Kidney (tissue), 13 donors: ENCODE measurements at regions not wholly inside any gene's neighbourhood (a gene's known extent, or its start where the extent isn't known, plus 50 kb on each side); places are given as distances from the start of the nearest gene placed in this dataset.
A peak's percentile ranks its signal among the peaks of the same experiment; 100 is the strongest.

Experiments used
- DNase-seq, 5 donors: peaks; one replicate each; pipeline ENCODE4 v3.0.0-alpha.2; 2013 to 2020
- FAIRE-seq: peaks from 2 replicates; lab custom pipeline; 2012; peaks lifted over from hg19 to GRCh38; lab: Jason Lieb, UNC
- H3K27ac ChIP-seq, 2 donors: one replicate each; pipeline ENCODE4 v1.7.0; 2013; ENCODE audit warnings: low read depth in 2 of 2, low read length in 2 of 2, inconsistent platforms in 1 of 2
- H3K27me3 ChIP-seq: one replicate; pipeline ENCODE4 v1.7.1; 2013; ENCODE audit warnings: low read length, inconsistent platforms; ENCODE audit not compliant: control insufficient read depth, insufficient read depth
- H3K36me3 ChIP-seq, 3 donors: one replicate each; pipeline versions ENCODE4 v1.7.0 to v1.7.1; 2013; ENCODE audit warnings: low read length in 3 of 3, control low read depth in 1 of 3, inconsistent platforms in 1 of 3; ENCODE audit not compliant: insufficient read depth in 3 of 3, control insufficient read depth in 2 of 3
- H3K4me1 ChIP-seq, 3 donors: one replicate each; pipeline versions ENCODE4 v1.7.0 to v1.7.1; 2013; ENCODE audit warnings: low read length in 3 of 3, inconsistent platforms in 1 of 3, low read depth in 1 of 3; ENCODE audit not compliant: control insufficient read depth in 2 of 3, insufficient read depth in 2 of 3
- H3K4me3 ChIP-seq, 3 donors: one replicate each; pipeline versions ENCODE4 v1.7.0 to v1.8.1; 2013; ENCODE audit warnings: low read length in 3 of 3, control low read depth in 1 of 3, inconsistent platforms in 1 of 3
- H3K9ac ChIP-seq, 3 donors: one replicate each; pipeline versions ENCODE4 v1.7.0 to v1.7.1; 2013; ENCODE audit warnings: low read length in 3 of 3, control low read depth in 1 of 3, inconsistent platforms in 1 of 3
- H3K9me3 ChIP-seq, 3 donors: one replicate each; pipeline versions ENCODE4 v1.7.0 to v1.7.1; 2013; ENCODE audit warnings: low read length in 3 of 3, control low read depth in 1 of 3, inconsistent platforms in 1 of 3; ENCODE audit not compliant: control insufficient read depth in 2 of 3, insufficient read depth in 1 of 3
- CTCF ChIP-seq: IDR thresholded peaks from 3 replicates; pipeline ENCODE4 v1.5.1; 2012; ENCODE audit warnings: mild to moderate bottlenecking, moderate library complexity, borderline replicate concordance; ENCODE audit not compliant: insufficient read depth; ENCODE audit errors: extremely low read depth
- intact Hi-C: fragments of 100-400 bp; cut with DNase I; formaldehyde crosslinking; loops from one replicate; pipeline ENCODE4 v1.11.1; 2022
- donor health status: control.
- donor health status: control.
- donor health status: control.
- donor health status: control.
- donor health status: control.
- donor health status: DM: yes; HTN: yes; CAD: no.
- donor health status: Normal renal cell carcinoma (clear cell type).

- intact Hi-C loops = no loop called here
- H3K9me3 ChIP-seq = peaks cover 0 to 2% (median 0%) of the 10 kb centered on the region in 3 donors
- H3K4me3 ChIP-seq = no peak overlapping the region
- no peaks in the 10 kb centered on the region for H3K4me1 ChIP-seq
- FAIRE-seq (no peak), DNase-seq (no peak)
- no peaks in the 10 kb centered on the region for H3K27me3 ChIP-seq
- H3K36me3 ChIP-seq = no peaks in the 10 kb centered on the region
- H3K27ac ChIP-seq = no peak overlapping the region
- H3K9ac ChIP-seq = no peak overlapping the region
- no peak for TF ChIP-seq CTCF
Measured at GRCh38 chr9:30410273-30410672, 1974.2 kb upstream of the ACO1 start.

- H3K9me3 ChIP-seq = peaks cover 0 to 2% (median 0%) of the 10 kb centered on the region in 3 donors
- H3K27ac ChIP-seq = no peak overlapping the region
- H3K4me1 ChIP-seq = no peaks in the 10 kb centered on the region
- H3K36me3 ChIP-seq = no peaks in the 10 kb centered on the region
- DNase-seq = peak in 1 of 5 donors; percentile 23
- H3K27me3 ChIP-seq = no peaks in the 10 kb centered on the region
- intact Hi-C loops = no loop called here
- TF ChIP-seq CTCF = no peak
- H3K9ac ChIP-seq = no peak overlapping the region
- no peak for FAIRE-seq
- H3K4me3 ChIP-seq = no peak overlapping the region
Measured at GRCh38 chr9:30411571-30411970, 1972.9 kb upstream of the ACO1 start.

GRCh38 chr9:30459156-30459555 lies 1925.3 kb upstream of the ACO1 start:
- DNase-seq (peak in 2 of 5 donors; percentile 3 to 14), FAIRE-seq (no peak)
- no peak for TF ChIP-seq CTCF

GRCh38 chr9:30476826-30477225 lies 1907.6 kb upstream of the ACO1 start:
- H3K27ac ChIP-seq = no peak overlapping the region
- DNase-seq = peak in 1 of 5 donors; percentile 1
- no peak overlapping the region for H3K9ac ChIP-seq
- FAIRE-seq = no peak
- intact Hi-C loops = no loop called here
- TF ChIP-seq CTCF = no peak
- H3K36me3 ChIP-seq = no peaks in the 10 kb centered on the region
- no peak overlapping the region for H3K4me3 ChIP-seq
- H3K9me3 ChIP-seq = no peaks in the 10 kb centered on the region
- no peaks in the 10 kb centered on the region for H3K4me1 ChIP-seq
- H3K27me3 ChIP-seq = no peaks in the 10 kb centered on the region

More at GRCh38 chr9:30459156-30459555, 1925.3 kb upstream of the ACO1 start:
- H3K27me3 ChIP-seq = no peaks in the 10 kb centered on the region
- no peak overlapping the region for H3K27ac ChIP-seq
- H3K36me3 ChIP-seq = no peaks in the 10 kb centered on the region
- H3K4me1 ChIP-seq = no peaks in the 10 kb centered on the region
- no peak overlapping the region for H3K4me3 ChIP-seq
- H3K9ac ChIP-seq = no peak overlapping the region
- no peaks in the 10 kb centered on the region for H3K9me3 ChIP-seq
- intact Hi-C loops = no loop called here
